Activated CD4-positive, alpha-beta memory T cell treated with anti-CD3 and anti-CD28 coated beads, Interleukin-2, amount 10 ng/mL, durations not matched to agents 7 days and 5 days (primary cell): ENCODE measurements at regions not wholly inside any gene's neighbourhood (a gene's known extent, or its start where the extent isn't known, plus 50 kb on each side); places are given as distances from the start of the nearest gene placed in this dataset.

ENCODE experiments used
- CTCF ChIA-PET: fragments of 350-600 bp; sonication (Branson Sonifier 250); formaldehyde crosslinking; loops from one replicate; lab custom pipeline; 2021; ENCODE audit warnings: antibody characterized with exemption, inconsistent platforms; lab: Charles Lee
- POLR2A ChIA-PET: fragments of 350-600 bp; sonication (Branson Sonifier 250); formaldehyde crosslinking; loops from one replicate; lab custom pipeline; 2021; ENCODE audit warnings: antibody characterized with exemption; lab: Charles Lee
- DNase-seq: peaks from one replicate; pipeline ENCODE4 v3.0.0-alpha.2; 2020
- H3K27ac Mint-ChIP-seq: one replicate; pipeline ENCODE4 v1.8.0; 2021; ENCODE audit warnings: mild to moderate bottlenecking, mixed read lengths
- H3K27me3 Mint-ChIP-seq: one replicate; pipeline ENCODE4 v1.8.0; 2021; ENCODE audit warnings: mixed read lengths
- H3K36me3 Mint-ChIP-seq: one replicate; pipeline ENCODE4 v1.8.0; 2021; ENCODE audit warnings: low read depth, mixed read lengths
- H3K4me1 Mint-ChIP-seq: one replicate; pipeline ENCODE4 v1.8.0; 2021; ENCODE audit warnings: mixed read lengths
- H3K4me3 Mint-ChIP-seq: one replicate; pipeline ENCODE4 v1.8.0; 2021; ENCODE audit warnings: mild to moderate bottlenecking, mixed read lengths
- H3K9me3 Mint-ChIP-seq: one replicate; pipeline ENCODE4 v1.8.0; 2021; ENCODE audit warnings: mixed read lengths

- DNase-seq = no peak
- H3K4me1 Mint-ChIP-seq = no peaks in the 10 kb centered on the region
- CTCF ChIA-PET = no interaction called here
- POLR2A ChIA-PET = no interaction called here
- H3K27ac Mint-ChIP-seq = no peak overlapping the region
- H3K4me3 Mint-ChIP-seq = no peak overlapping the region
- no peaks in the 10 kb centered on the region for H3K9me3 Mint-ChIP-seq
- no peaks in the 10 kb centered on the region for H3K27me3 Mint-ChIP-seq
- no peaks in the 10 kb centered on the region for H3K36me3 Mint-ChIP-seq
Observed at GRCh38 chr6:98287876-98288275, 546.5 kb upstream of the POU3F2 start.

GRCh38 chr6:98292810-98293209, 541.6 kb upstream of the POU3F2 start:
- POLR2A ChIA-PET = no interaction called here
- no peak for DNase-seq
- Mint-ChIP-seq H3K27ac (no peak overlapping the region), H3K4me3 (no peak overlapping the region), H3K9me3 (no peaks in the 10 kb centered on the region), H3K36me3 (no peaks in the 10 kb centered on the region), H3K4me1 (no peaks in the 10 kb centered on the region), H3K27me3 (no peaks in the 10 kb centered on the region)
- CTCF ChIA-PET = no interaction called here

GRCh38 chr6:98295515-98296175, 538.7 kb upstream of the POU3F2 start:
- Mint-ChIP-seq H3K36me3 (no peaks in the 10 kb centered on the region), H3K27me3 (no peaks in the 10 kb centered on the region), H3K4me1 (no peaks in the 10 kb centered on the region), H3K27ac (no peak overlapping the region), H3K4me3 (no peak overlapping the region), H3K9me3 (no peaks in the 10 kb centered on the region)
- ChIA-PET POLR2A (no interaction called here), CTCF (no interaction called here)
- no peak for DNase-seq

GRCh38 chr6:98308564-98308963, 525.8 kb upstream of the POU3F2 start:
- Mint-ChIP-seq H3K9me3 (peaks cover 3% of the 10 kb centered on the region), H3K4me3 (no peak overlapping the region), H3K36me3 (no peaks in the 10 kb centered on the region), H3K27ac (no peak overlapping the region), H3K27me3 (no peaks in the 10 kb centered on the region), H3K4me1 (no peaks in the 10 kb centered on the region)
- POLR2A ChIA-PET = no interaction called here
- DNase-seq = no peak
- CTCF ChIA-PET = no interaction called here

- Mint-ChIP-seq H3K9me3 (no peaks in the 10 kb centered on the region), H3K27me3 (no peaks in the 10 kb centered on the region), H3K27ac (no peak overlapping the region), H3K4me1 (no peaks in the 10 kb centered on the region), H3K36me3 (no peaks in the 10 kb centered on the region), H3K4me3 (no peak overlapping the region)
- DNase-seq = no peak
- ChIA-PET POLR2A (no interaction called here), CTCF (no interaction called here)
Observed at GRCh38 chr6:98310443-98310842, 523.9 kb upstream of the POU3F2 start.

- Mint-ChIP-seq H3K4me1 (no peaks in the 10 kb centered on the region), H3K27me3 (no peaks in the 10 kb centered on the region), H3K9me3 (peaks cover 5% of the 10 kb centered on the region), H3K36me3 (no peaks in the 10 kb centered on the region), H3K27ac (no peak overlapping the region), H3K4me3 (no peak overlapping the region)
- DNase-seq = no peak
- ChIA-PET CTCF (no interaction called here), POLR2A (no interaction called here)
Observed at GRCh38 chr6:98323605-98324004, 510.8 kb upstream of the POU3F2 start.

- ChIA-PET POLR2A (no interaction called here), CTCF (no interaction called here)
- Mint-ChIP-seq H3K4me1 (no peaks in the 10 kb centered on the region), H3K4me3 (no peak overlapping the region), H3K36me3 (no peaks in the 10 kb centered on the region), H3K27me3 (no peaks in the 10 kb centered on the region), H3K27ac (no peak overlapping the region), H3K9me3 (peaks cover 6% of the 10 kb centered on the region)
- DNase-seq = no peak
Observed at GRCh38 chr6:98324446-98324845, 509.9 kb upstream of the POU3F2 start.

- Mint-ChIP-seq H3K9me3 (peaks cover 6% of the 10 kb centered on the region), H3K27ac (no peak overlapping the region), H3K36me3 (no peaks in the 10 kb centered on the region), H3K4me3 (no peak overlapping the region), H3K4me1 (no peaks in the 10 kb centered on the region), H3K27me3 (no peaks in the 10 kb centered on the region)
- CTCF ChIA-PET = no interaction called here
- POLR2A ChIA-PET = no interaction called here
- no peak for DNase-seq
Observed at GRCh38 chr6:98325366-98325765, 509.0 kb upstream of the POU3F2 start.

- DNase-seq = no peak
- H3K9me3 Mint-ChIP-seq = peaks cover 4% of the 10 kb centered on the region
- ChIA-PET CTCF (no interaction called here), POLR2A (no interaction called here)
- no peaks in the 10 kb centered on the region for H3K27me3 Mint-ChIP-seq
- no peak overlapping the region for H3K27ac Mint-ChIP-seq
- H3K4me3 Mint-ChIP-seq = no peak overlapping the region
- H3K4me1 Mint-ChIP-seq = no peaks in the 10 kb centered on the region
- no peaks in the 10 kb centered on the region for H3K36me3 Mint-ChIP-seq
Observed at GRCh38 chr6:98333273-98333672, 501.1 kb upstream of the POU3F2 start.

- DNase-seq = no peak
- Mint-ChIP-seq H3K9me3 (no peaks in the 10 kb centered on the region), H3K4me1 (no peaks in the 10 kb centered on the region), H3K27me3 (no peaks in the 10 kb centered on the region), H3K4me3 (no peak overlapping the region), H3K36me3 (no peaks in the 10 kb centered on the region), H3K27ac (no peak overlapping the region)
- ChIA-PET CTCF (no interaction called here), POLR2A (no interaction called here)
Observed at GRCh38 chr6:98335594-98335993, 498.8 kb upstream of the POU3F2 start.

- Mint-ChIP-seq H3K4me3 (no peak overlapping the region), H3K36me3 (no peaks in the 10 kb centered on the region), H3K27me3 (no peaks in the 10 kb centered on the region), H3K9me3 (no peaks in the 10 kb centered on the region), H3K27ac (no peak overlapping the region), H3K4me1 (no peaks in the 10 kb centered on the region)
- DNase-seq = no peak
- ChIA-PET CTCF (no interaction called here), POLR2A (no interaction called here)
Observed at GRCh38 chr6:98339506-98339905, 494.9 kb upstream of the POU3F2 start.

GRCh38 chr6:98343004-98343403, 491.4 kb upstream of the POU3F2 start:
- CTCF ChIA-PET = no interaction called here
- H3K4me3 Mint-ChIP-seq = no peak overlapping the region
- H3K9me3 Mint-ChIP-seq = no peaks in the 10 kb centered on the region

GRCh38 chr6:98343797-98344196, 490.6 kb upstream of the POU3F2 start:
- CTCF ChIA-PET = no interaction called here
- no peaks in the 10 kb centered on the region for H3K36me3 Mint-ChIP-seq
- no peak overlapping the region for H3K4me3 Mint-ChIP-seq
- H3K4me1 Mint-ChIP-seq = no peaks in the 10 kb centered on the region
- no peak overlapping the region for H3K27ac Mint-ChIP-seq
- POLR2A ChIA-PET = no interaction called here
- no peaks in the 10 kb centered on the region for H3K9me3 Mint-ChIP-seq
- DNase-seq = no peak
- H3K27me3 Mint-ChIP-seq = no peaks in the 10 kb centered on the region

More at GRCh38 chr6:98343004-98343403, 491.4 kb upstream of the POU3F2 start:
- no peaks in the 10 kb centered on the region for H3K36me3 Mint-ChIP-seq
- DNase-seq = no peak
- H3K4me1 Mint-ChIP-seq = no peaks in the 10 kb centered on the region
- no peaks in the 10 kb centered on the region for H3K27me3 Mint-ChIP-seq
- no peak overlapping the region for H3K27ac Mint-ChIP-seq
- POLR2A ChIA-PET = no interaction called here

- Mint-ChIP-seq H3K9me3 (no peaks in the 10 kb centered on the region), H3K4me3 (no peak overlapping the region), H3K27ac (no peak overlapping the region), H3K36me3 (no peaks in the 10 kb centered on the region), H3K27me3 (no peaks in the 10 kb centered on the region), H3K4me1 (no peaks in the 10 kb centered on the region)
- POLR2A ChIA-PET = no interaction called here
- CTCF ChIA-PET = no interaction called here
- DNase-seq = no peak
Observed at GRCh38 chr6:98352348-98352747, 482.0 kb upstream of the POU3F2 start.
